ENCODE measurements at regions not wholly inside any gene's neighbourhood (a gene's known extent, or its start where the extent isn't known, plus 50 kb on each side); places are given as distances from the start of the nearest gene placed in this dataset.

GRCh38 chrY:19130569-19131358 lies 357.2 kb upstream of the HSFY2 start:
- DNase-seq = no peak

- DNase-seq = no peak
These were observed 353.4 kb upstream of the HSFY2 start for GRCh38 chrY:19126889-19127288.

- DNase-seq = no peak
These were observed 351.1 kb upstream of the HSFY2 start for GRCh38 chrY:19124609-19125008.

GRCh38 chrY:19122450-19122849 lies 348.9 kb upstream of the HSFY2 start:
- no peak for DNase-seq

- DNase-seq = no peak
These were observed 324.8 kb upstream of the HSFY2 start for GRCh38 chrY:19098349-19098748.

GRCh38 chrY:19095460-19095859 lies 321.9 kb upstream of the HSFY2 start:
- no peak for DNase-seq

- no peak for DNase-seq
These were observed 309.5 kb upstream of the HSFY2 start for GRCh38 chrY:19083006-19083405.

- peak; percentile 1 for DNase-seq
These were observed 304.2 kb upstream of the HSFY2 start for GRCh38 chrY:19077698-19078113.

GRCh38 chrY:19076846-19077697 lies 303.5 kb upstream of the HSFY2 start:
- peak; percentile 28 for DNase-seq

GRCh38 chrY:19075471-19076253 lies 302.1 kb upstream of the HSFY2 start:
- peak; percentile 38 for DNase-seq

- DNase-seq = no peak
These were observed 293.9 kb upstream of the HSFY2 start for GRCh38 chrY:19067435-19067834.

GRCh38 chrY:19066447-19067190 lies 293.1 kb upstream of the HSFY2 start:
- no peak for DNase-seq

- DNase-seq = no peak
These were observed 291.6 kb upstream of the HSFY2 start for GRCh38 chrY:19065119-19065518.

GRCh38 chrY:19059733-19060132 lies 286.2 kb upstream of the HSFY2 start:
- no peak for DNase-seq

- no peak for DNase-seq
These were observed 285.4 kb upstream of the HSFY2 start for GRCh38 chrY:19058831-19059370.

GRCh38 chrY:19056138-19056469 lies 282.6 kb upstream of the HSFY2 start:
- no peak for DNase-seq

- DNase-seq = peak; percentile 0
These were observed 281.9 kb upstream of the HSFY2 start for GRCh38 chrY:19055232-19056137.

- no peak for DNase-seq
These were observed 280.3 kb upstream of the HSFY2 start for GRCh38 chrY:19053806-19054205.

- no peak for DNase-seq
These were observed 277.5 kb upstream of the HSFY2 start for GRCh38 chrY:19051021-19051420.

GRCh38 chrY:19042984-19043442 lies 269.5 kb upstream of the HSFY2 start:
- no peak for DNase-seq

- DNase-seq = no peak
These were observed 268.9 kb upstream of the HSFY2 start for GRCh38 chrY:19042306-19042958.

All from DMS79 treated with DMSO at 0.1 percent for 48 hours (cell line).